CD4-positive, alpha-beta memory T cell (primary cell): ENCODE measurements at regions not wholly inside any gene's neighbourhood (a gene's known extent, or its start where the extent isn't known, plus 50 kb on each side); places are given as distances from the start of the nearest gene placed in this dataset.
A peak's percentile ranks its signal among the peaks of the same experiment; 100 is the strongest.

Source experiments
- CTCF ChIA-PET: fragments of 350-600 bp; sonication (Branson Sonifier 250); formaldehyde crosslinking; loops from one replicate; lab custom pipeline; 2021; ENCODE audit warnings: inconsistent platforms; ENCODE audit not compliant: partially characterized antibody; lab: Charles Lee
- POLR2A ChIA-PET: fragments of 350-600 bp; sonication (Branson Sonifier 250); formaldehyde crosslinking; loops from one replicate; lab custom pipeline; 2021; ENCODE audit not compliant: partially characterized antibody; lab: Charles Lee
- DNase-seq, 5 donors: peaks; one replicate each; pipeline versions ENCODE4 v3.0.0 to v3.0.0-alpha.2; 2020 to 2022; ENCODE audit warnings: mixed read lengths in 1 of 5
- H3K27ac ChIP-seq: one replicate; pipeline ENCODE4 v1.7.0; 2013; ENCODE audit warnings: low read depth, low read length
- H3K27me3 ChIP-seq: 2 replicates; pipeline ENCODE4 v1.7.0; 2013; ENCODE audit warnings: mild to moderate bottlenecking, low read length, moderate library complexity; ENCODE audit not compliant: insufficient read depth
- H3K36me3 ChIP-seq: 2 replicates; pipeline ENCODE4 v1.7.0; 2013; ENCODE audit warnings: mild to moderate bottlenecking, low read length, moderate library complexity; ENCODE audit not compliant: insufficient read depth
- H3K4me1 ChIP-seq: 2 replicates; pipeline ENCODE4 v1.7.0; 2013; ENCODE audit warnings: mild to moderate bottlenecking, low read length, moderate library complexity; ENCODE audit not compliant: insufficient read depth
- H3K4me3 ChIP-seq, 2 donors: one replicate each; pipeline ENCODE4 v1.7.0; 2013; ENCODE audit warnings: low read length in 2 of 2, mild to moderate bottlenecking in 1 of 2
- H3K9me3 ChIP-seq, 2 donors: one replicate each; pipeline ENCODE4 v1.7.0; 2013; ENCODE audit warnings: low read length in 2 of 2, control low read depth in 1 of 2; ENCODE audit not compliant: control insufficient read depth in 1 of 2
- H3K27ac Mint-ChIP-seq, 7 donors: one replicate each; pipeline ENCODE4 v1.8.0; 2020 to 2021; ENCODE audit warnings: mixed read lengths in 7 of 7, mild to moderate bottlenecking in 6 of 7, inconsistent platforms in 3 of 7, moderate library complexity in 3 of 7
- H3K27me3 Mint-ChIP-seq, 2 donors: one replicate each; pipeline ENCODE4 v1.8.0; 2020 to 2021; ENCODE audit warnings: mixed read lengths in 2 of 2
- H3K36me3 Mint-ChIP-seq, 2 donors: one replicate each; pipeline ENCODE4 v1.8.0; 2020 to 2021; ENCODE audit warnings: mixed read lengths in 2 of 2, inconsistent platforms in 1 of 2, mild to moderate bottlenecking in 1 of 2
- H3K4me1 Mint-ChIP-seq, 4 donors: one replicate each; pipeline ENCODE4 v1.8.0; 2020 to 2021; ENCODE audit warnings: mixed read lengths in 4 of 4, mild to moderate bottlenecking in 1 of 4
- H3K4me3 Mint-ChIP-seq, 8 donors: one replicate each; pipeline ENCODE4 v1.8.0; 2020 to 2021; ENCODE audit warnings: mixed read lengths in 8 of 8, mild to moderate bottlenecking in 7 of 8, moderate library complexity in 6 of 8, inconsistent platforms in 3 of 8
- H3K9me3 Mint-ChIP-seq, 8 donors: one replicate each; pipeline ENCODE4 v1.8.0; 2020 to 2021; ENCODE audit warnings: mixed read lengths in 8 of 8, mild to moderate bottlenecking in 5 of 8, inconsistent platforms in 3 of 8, moderate library complexity in 1 of 8
- intact Hi-C: fragments of 100-400 bp; cut with micrococcal nuclease; formaldehyde crosslinking; loops from one replicate; pipeline ENCODE4 v1.15.1; 2023

- intact Hi-C loops = no loop called here
- no peak overlapping the region for H3K27ac Mint-ChIP-seq
- no peak overlapping the region for H3K4me3 Mint-ChIP-seq
- Histone ChIP-seq H3K27me3 (no peaks in the 10 kb centered on the region), H3K4me1 (no peaks in the 10 kb centered on the region), H3K36me3 (no peaks in the 10 kb centered on the region), H3K27ac (no peak overlapping the region), H3K4me3 (no peak overlapping the region), H3K9me3 (no peaks in the 10 kb centered on the region)
- peaks cover 22 to 54% of the 10 kb centered on the region in 2 donors for H3K27me3 Mint-ChIP-seq
- no peaks in the 10 kb centered on the region for H3K4me1 Mint-ChIP-seq
- no peaks in the 10 kb centered on the region for H3K36me3 Mint-ChIP-seq
- CTCF ChIA-PET = no interaction called here
- H3K9me3 Mint-ChIP-seq = peaks cover 0 to 3% (median 0%) of the 10 kb centered on the region in 8 donors
- no peak for DNase-seq
- POLR2A ChIA-PET = no interaction called here
These were observed 50.4 kb upstream of the CTNNBL1 start for GRCh38 chr20:37643400-37643799.

- H3K27ac ChIP-seq = no peak overlapping the region
- POLR2A ChIA-PET = no interaction called here
These were observed 51.6 kb upstream of the CTNNBL1 start for GRCh38 chr20:37642246-37642645.

GRCh38 chr20:37640600-37641561 is 52.9 kb upstream of the CTNNBL1 start:
- POLR2A ChIA-PET = no interaction called here
- Mint-ChIP-seq H3K36me3 (no peaks in the 10 kb centered on the region), H3K27me3 (peaks cover 23 to 47% of the 10 kb centered on the region in 2 donors), H3K27ac (no peak overlapping the region), H3K9me3 (peaks cover 0 to 4% (median 0%) of the 10 kb centered on the region in 8 donors), H3K4me3 (no peak overlapping the region), H3K4me1 (no peaks in the 10 kb centered on the region)
- Histone ChIP-seq H3K4me3 (no peak overlapping the region), H3K36me3 (no peaks in the 10 kb centered on the region), H3K27me3 (no peaks in the 10 kb centered on the region), H3K27ac (no peak overlapping the region), H3K9me3 (no peaks in the 10 kb centered on the region), H3K4me1 (no peaks in the 10 kb centered on the region)
- CTCF ChIA-PET = no interaction called here
- no peak for DNase-seq
- intact Hi-C loops = no loop called here

More at GRCh38 chr20:37642246-37642645, 51.6 kb upstream of the CTNNBL1 start:
- CTCF ChIA-PET = no interaction called here
- Mint-ChIP-seq H3K27ac (no peak overlapping the region), H3K4me3 (no peak overlapping the region), H3K9me3 (peaks cover 0 to 2% (median 0%) of the 10 kb centered on the region in 8 donors), H3K4me1 (no peaks in the 10 kb centered on the region), H3K36me3 (no peaks in the 10 kb centered on the region), H3K27me3 (peaks cover 23 to 47% of the 10 kb centered on the region in 2 donors)
- no peak for DNase-seq
- Histone ChIP-seq H3K36me3 (no peaks in the 10 kb centered on the region), H3K4me1 (no peaks in the 10 kb centered on the region), H3K4me3 (no peak overlapping the region), H3K27me3 (no peaks in the 10 kb centered on the region), H3K9me3 (no peaks in the 10 kb centered on the region)
- intact Hi-C loops = no loop called here

- H3K4me3 ChIP-seq = no peak overlapping the region
- no peaks in the 10 kb centered on the region for H3K4me1 ChIP-seq
- intact Hi-C loops = no loop called here
- no peaks in the 10 kb centered on the region for H3K9me3 ChIP-seq
- peaks cover 14 to 40% of the 10 kb centered on the region in 2 donors for H3K27me3 Mint-ChIP-seq
- no peak overlapping the region for H3K4me3 Mint-ChIP-seq
- no peaks in the 10 kb centered on the region for H3K36me3 Mint-ChIP-seq
- no peaks in the 10 kb centered on the region for H3K27me3 ChIP-seq
- POLR2A ChIA-PET = no interaction called here
- H3K9me3 Mint-ChIP-seq = peaks cover 2 to 12% (median 8%) of the 10 kb centered on the region in 8 donors
- no peak for DNase-seq
- CTCF ChIA-PET = no interaction called here
- no peak overlapping the region for H3K27ac Mint-ChIP-seq
- no peaks in the 10 kb centered on the region for H3K4me1 Mint-ChIP-seq
- H3K36me3 ChIP-seq = no peaks in the 10 kb centered on the region
- H3K27ac ChIP-seq = no peak overlapping the region
These were observed 55.3 kb upstream of the CTNNBL1 start for GRCh38 chr20:37638527-37638926.

- no peaks in the 10 kb centered on the region for H3K36me3 ChIP-seq
- peaks cover 0 to 12% (median 8%) of the 10 kb centered on the region in 8 donors for H3K9me3 Mint-ChIP-seq
- H3K4me3 Mint-ChIP-seq = no peak overlapping the region
- DNase-seq = no peak
- intact Hi-C loops = no loop called here
- CTCF ChIA-PET = no interaction called here
- POLR2A ChIA-PET = no interaction called here
- no peaks in the 10 kb centered on the region for H3K9me3 ChIP-seq
- H3K27me3 Mint-ChIP-seq = peaks cover 13 to 35% of the 10 kb centered on the region in 2 donors
- H3K27me3 ChIP-seq = no peaks in the 10 kb centered on the region
- H3K4me1 ChIP-seq = no peaks in the 10 kb centered on the region
- no peaks in the 10 kb centered on the region for H3K4me1 Mint-ChIP-seq
- no peak overlapping the region for H3K4me3 ChIP-seq
- no peak overlapping the region for H3K27ac Mint-ChIP-seq
- H3K27ac ChIP-seq = no peak overlapping the region
- H3K36me3 Mint-ChIP-seq = no peaks in the 10 kb centered on the region
These were observed 56.9 kb upstream of the CTNNBL1 start for GRCh38 chr20:37636977-37637376.

- Histone ChIP-seq H3K27ac (no peak overlapping the region), H3K4me3 (no peak overlapping the region), H3K27me3 (no peaks in the 10 kb centered on the region), H3K9me3 (no peaks in the 10 kb centered on the region), H3K4me1 (no peaks in the 10 kb centered on the region), H3K36me3 (no peaks in the 10 kb centered on the region)
- ChIA-PET POLR2A (no interaction called here), CTCF (no interaction called here)
- intact Hi-C loops = no loop called here
- H3K9me3 Mint-ChIP-seq = peaks cover 0 to 12% (median 8%) of the 10 kb centered on the region in 8 donors
- no peaks in the 10 kb centered on the region for H3K4me1 Mint-ChIP-seq
- H3K4me3 Mint-ChIP-seq = no peak overlapping the region
- no peak for DNase-seq
- peak overlapping the region in 1 of 7 donors; percentile 44 for H3K27ac Mint-ChIP-seq
- H3K27me3 Mint-ChIP-seq = peaks cover 13 to 30% of the 10 kb centered on the region in 2 donors
- H3K36me3 Mint-ChIP-seq = no peaks in the 10 kb centered on the region
These were observed 57.4 kb upstream of the CTNNBL1 start for GRCh38 chr20:37636212-37636975.

GRCh38 chr20:37630993-37631392 is 62.8 kb upstream of the CTNNBL1 start:
- no peak for DNase-seq
- no peaks in the 10 kb centered on the region for H3K36me3 ChIP-seq
- Mint-ChIP-seq H3K4me1 (no peaks in the 10 kb centered on the region), H3K4me3 (no peak overlapping the region), H3K27ac (no peak overlapping the region), H3K36me3 (no peaks in the 10 kb centered on the region), H3K9me3 (peaks cover 0 to 13% (median 8%) of the 10 kb centered on the region in 8 donors), H3K27me3 (peaks cover 12 to 49% of the 10 kb centered on the region in 2 donors)
- ChIA-PET POLR2A (no interaction called here), CTCF (no interaction called here)
- H3K9me3 ChIP-seq = no peaks in the 10 kb centered on the region
- peaks cover 9% of the 10 kb centered on the region for H3K27me3 ChIP-seq
- intact Hi-C loops = no loop called here
- no peaks in the 10 kb centered on the region for H3K4me1 ChIP-seq
- H3K4me3 ChIP-seq = no peak overlapping the region
- H3K27ac ChIP-seq = no peak overlapping the region
